SIG-M5 treated with dmso at 0.1 percent for 504 hours (cell line): ENCODE measurements at regions not wholly inside any gene's neighbourhood (a gene's known extent, or its start where the extent isn't known, plus 50 kb on each side); places are given as distances from the start of the nearest gene placed in this dataset.

Experiments used
- DNase-seq: peaks from one replicate; lab custom pipeline; 2025; ENCODE audit not compliant: unreplicated experiment; lab: John Stamatoyannopoulos, UW

DNA sequence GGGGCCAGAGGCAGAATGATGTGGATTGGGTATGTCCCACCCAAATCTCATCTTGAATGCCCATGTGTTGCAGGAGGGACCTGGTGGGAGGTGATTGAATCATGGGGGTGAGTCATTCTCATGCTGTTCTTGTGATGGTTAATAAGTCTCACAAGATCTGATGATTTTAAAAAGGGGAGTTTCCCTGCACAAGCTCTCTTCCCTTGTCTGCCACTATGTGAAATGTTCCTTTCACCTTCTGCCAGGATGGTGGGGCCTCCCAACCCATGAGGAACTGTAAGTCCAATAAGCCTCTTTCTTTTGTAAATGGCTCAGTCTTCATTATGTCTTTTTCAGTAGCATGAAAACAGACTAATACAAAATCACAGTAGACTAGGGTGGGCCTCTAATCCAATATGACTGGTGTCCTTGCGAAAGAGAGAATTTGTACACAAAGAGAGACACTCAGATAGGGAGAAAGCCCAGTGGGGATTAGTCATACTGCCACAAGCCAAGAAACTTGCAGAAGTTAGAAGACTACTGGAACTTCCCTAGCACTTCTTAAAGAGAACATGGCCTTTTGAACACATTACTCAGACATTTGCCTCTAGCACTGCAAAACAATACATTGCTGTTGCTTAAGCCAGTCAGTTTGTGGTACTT is 68.4 kb downstream of the ANXA1 start:
- DNase-seq: peak; percentile 42

DNA sequence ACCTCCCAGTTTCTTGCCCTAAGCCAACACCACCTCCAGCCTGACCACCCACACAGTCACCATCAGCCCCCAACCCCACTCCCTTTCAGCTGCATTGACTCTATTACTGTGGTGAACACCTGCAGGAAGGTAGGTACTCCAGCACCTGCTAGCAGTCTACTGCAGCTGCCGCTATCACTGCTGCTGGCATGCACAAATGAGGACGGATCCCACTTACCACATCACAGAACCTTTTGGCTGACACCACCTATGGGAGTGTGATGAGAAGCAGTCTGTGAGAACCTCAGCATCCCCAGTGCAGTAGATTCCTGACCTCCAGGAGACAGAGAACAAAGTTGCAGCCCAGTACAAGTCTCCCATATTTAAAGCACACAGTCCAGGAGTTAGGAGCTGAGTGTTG is 71.9 kb downstream of the ANXA1 start:
- no peak for DNase-seq

DNA sequence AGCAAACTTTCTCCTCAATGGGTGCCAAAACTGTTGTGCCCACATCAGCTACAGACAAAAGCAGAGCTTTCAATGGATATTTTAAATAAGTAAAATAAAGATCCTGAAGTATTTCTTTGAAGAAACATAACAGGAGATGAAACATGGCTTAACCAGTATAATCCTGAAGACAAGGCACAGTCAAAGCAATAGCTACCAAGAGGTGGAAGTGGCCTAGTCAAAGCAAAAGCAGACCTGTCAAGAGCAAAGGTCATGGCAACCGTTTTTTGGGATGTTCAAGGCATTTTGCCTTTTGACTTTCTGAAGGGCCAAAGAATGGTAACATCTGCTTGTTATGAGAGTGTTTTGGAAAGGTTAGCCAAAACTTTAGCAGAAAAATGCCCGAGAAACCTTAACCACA is 77.9 kb downstream of the ANXA1 start:
- no peak for DNase-seq

DNA sequence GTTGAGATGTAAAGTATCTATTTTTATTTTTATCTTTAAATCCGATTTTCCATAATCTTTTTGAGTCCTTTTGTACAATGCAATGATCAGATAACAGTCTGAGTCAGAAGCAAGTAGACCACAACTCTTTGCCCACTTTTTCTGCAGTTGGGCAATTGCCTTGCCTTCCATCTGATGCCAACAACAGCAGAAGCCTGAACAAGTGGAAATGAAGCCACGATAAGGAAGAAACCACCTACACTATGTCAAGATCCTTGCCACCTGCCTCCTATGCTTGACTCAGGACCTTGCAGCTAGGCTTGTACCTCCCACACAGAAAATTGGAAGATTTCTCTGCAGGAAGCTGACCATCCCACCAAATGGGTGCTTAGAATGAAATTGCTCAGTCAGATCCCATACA is 78.6 kb downstream of the ANXA1 start:
- DNase-seq: no peak

DNA sequence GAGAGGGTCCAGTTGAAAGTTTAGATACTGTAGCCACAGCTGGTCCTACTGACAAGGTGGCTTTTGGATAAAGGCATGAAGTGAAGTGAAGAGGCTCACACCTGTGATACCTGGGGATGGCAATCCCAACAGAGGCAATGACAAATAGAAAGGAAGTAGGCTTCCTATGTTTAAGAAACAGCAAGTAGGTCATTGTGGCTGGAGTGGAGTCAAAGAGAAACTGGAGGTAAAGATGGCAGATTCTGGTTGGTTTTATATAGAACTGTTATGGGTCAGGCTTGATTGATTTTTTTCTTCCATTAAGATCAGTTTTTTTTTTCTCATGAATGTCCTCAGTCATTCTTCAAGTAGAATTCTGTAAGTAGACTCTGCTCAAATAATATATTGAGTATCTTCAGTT is 79.5 kb downstream of the ANXA1 start:
- DNase-seq: no peak

DNA sequence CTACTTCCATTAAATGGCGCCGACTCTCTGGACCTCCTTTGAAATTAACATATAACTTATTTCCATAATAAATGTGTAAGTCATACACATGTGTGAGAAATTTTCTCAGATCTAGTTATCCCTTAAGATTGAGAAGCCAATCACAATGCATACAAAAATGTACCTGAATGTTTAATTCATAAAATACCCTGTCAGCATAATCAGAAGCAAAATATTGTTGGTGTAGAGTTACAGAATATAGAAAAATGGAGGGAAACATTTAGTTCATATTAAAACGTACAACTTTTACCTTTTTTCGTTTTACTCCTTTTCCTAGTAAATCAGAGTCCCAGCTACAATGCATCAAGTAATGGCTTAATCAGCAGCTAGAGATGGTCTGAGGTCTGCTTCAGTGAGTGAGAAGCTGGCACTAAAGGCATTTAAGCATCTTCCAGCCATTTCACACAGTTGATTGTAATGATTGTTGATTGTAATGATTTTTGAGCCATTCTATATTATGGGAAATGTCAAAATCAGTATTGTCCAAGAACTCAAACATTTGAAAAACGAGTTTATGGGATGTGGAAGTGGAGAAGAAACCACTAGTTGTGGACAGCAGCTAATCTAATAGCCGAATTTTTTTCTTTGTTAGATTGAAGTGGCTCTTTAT is 81.8 kb downstream of the ANXA1 start:
- DNase-seq: no peak

DNA sequence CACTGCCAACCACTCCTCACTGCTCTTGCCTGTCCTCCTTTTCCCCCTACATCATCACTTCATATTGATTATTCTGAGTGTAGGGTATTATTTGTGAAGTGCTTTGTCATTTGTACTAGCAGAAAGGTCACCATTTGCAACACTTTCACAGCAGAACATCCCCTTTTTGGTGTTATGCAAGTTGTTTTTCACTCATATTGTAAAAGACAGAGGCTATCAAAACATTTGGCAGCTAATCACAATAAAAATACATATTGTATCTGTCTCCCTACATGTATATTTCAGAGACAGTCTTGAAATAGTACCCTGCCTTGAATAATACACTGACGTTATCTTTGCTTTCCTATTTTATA is 82.3 kb downstream of the ANXA1 start:
- DNase-seq: no peak

DNA sequence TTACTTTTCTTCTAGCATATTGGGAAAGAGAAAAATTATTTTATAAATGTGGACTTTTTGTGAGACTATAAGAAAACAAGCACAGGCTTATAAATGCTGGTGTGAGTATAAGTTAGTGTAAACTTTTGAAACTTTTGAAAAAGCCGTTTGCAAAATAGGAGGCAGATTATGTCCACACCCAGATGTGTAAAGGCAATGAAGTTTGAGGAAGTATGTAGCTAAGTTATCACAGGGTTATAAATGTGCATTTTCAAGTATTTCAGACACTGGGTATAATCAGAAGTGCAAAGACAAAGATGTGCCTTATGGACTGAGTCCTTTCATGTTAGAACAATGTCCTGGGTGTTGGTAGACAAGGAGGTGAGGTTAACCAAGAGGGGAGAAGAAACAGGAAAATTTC is 85.5 kb downstream of the ANXA1 start:
- peak; percentile 57 for DNase-seq

DNA sequence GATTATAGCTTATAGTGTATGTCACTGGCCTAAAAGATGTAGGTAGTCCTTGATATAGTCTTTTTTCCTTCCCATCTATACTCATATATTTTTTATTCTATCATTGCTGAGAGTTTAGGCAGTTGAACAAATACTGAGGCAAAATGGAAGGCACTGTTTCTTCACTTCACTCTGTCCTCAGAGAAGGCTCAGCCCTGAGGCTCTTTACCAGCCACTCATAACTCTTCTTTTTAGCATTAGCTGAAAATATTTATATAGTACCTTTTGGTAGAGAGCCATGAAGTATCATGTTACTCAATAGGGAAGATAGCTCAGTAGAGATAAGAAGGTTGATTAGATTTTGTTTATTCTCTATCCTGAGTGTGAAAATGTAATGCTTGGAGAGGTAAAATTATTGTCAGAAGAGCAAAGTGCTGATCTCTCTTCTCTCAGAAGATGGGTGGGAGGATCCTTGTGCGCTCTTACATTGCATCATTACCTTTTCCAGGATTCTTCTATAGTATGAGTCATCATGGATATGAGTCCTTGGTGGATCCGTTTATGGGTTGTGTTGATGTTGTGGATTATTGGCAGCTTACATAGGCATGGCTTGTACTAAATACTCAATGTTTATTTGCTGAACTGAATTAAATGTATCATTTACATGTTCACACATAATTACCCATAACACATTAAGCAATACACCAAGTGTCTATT is 88.1 kb downstream of the ANXA1 start:
- no peak for DNase-seq

DNA sequence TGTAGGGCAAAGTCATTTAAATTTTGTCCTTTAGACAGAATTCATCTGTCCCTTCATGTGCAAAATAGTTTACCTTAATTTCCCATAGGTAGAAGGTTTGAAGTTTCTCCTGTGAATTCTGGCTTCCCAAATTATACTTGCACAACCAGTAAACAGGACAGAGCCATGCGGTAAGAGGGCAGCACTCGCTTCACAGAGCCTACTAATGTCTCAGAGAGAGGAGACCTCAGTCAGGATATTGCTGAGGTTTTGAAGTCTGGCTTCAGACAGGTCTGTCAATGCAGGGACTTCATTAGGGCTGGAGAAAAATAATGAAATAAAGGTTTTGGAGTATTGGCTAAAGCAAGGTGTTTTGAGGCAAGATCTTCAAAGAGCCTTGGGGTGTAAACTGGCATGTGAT is 91.4 kb downstream of the ANXA1 start:
- no peak for DNase-seq

DNA sequence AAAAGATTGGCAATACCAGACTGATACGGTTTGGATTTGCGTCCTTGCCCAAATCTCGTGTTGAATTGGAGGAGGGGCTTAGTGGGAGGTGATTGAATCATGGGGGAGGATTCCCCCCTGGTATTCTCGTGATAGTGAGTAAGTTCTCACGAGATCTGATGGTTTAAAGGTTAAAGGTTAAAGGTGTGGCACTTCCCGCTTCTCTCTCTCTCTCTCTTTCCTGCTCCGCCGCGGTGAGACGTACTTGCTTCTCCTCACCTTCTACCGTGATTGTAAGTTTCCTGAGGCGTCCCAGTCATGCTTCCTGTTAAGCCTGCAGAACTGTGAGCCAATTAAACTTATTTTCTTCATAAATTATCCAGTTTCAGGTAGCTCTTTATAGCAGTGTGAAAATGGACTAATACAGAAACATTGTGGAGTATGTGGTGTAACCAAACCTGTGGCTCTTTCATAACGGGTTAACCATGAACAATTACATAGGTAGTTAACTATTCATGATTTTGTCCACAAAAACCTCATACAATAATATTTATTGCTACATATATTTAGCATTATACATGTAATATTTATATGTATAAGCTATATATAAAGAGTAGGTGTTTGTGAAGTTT is 107.5 kb downstream of the ANXA1 start:
- DNase-seq: no peak

DNA sequence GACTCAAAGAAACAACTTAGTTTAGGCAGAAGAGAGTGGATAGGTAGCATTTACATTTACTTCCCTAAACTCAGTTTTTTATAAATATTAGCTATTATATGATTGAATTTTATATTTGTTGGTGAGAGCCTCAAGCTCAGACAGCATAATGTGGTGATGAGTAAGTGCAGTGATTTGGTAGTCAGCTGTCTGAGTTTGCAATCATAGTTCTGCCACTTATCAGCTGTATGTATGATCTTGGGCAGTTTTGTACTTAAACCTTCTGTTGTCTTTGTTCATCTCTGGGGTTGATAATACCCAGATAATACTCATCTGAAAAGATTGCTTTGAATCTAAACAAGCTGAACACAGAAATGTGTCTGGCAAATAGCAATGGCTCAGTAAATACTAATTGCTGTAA is 108.8 kb downstream of the ANXA1 start:
- no peak for DNase-seq

DNA sequence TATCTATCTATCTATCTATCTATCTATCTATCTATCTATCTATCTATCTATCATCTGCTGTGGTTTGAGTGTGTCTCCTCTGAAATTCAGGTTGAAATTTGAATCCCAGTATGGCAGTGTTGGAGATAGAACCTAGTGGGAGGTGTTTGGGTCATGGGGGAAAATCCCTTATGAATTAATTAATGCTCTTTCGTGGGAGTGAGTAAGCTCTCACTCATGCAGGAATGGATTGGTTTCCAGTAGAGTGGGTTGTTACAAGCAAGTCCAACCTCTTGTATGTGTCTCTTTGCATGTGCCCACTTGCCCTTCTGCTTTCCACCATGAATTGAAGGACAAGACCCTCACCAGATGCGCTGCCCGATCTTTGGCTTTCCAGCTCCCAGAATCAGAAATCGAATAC is 113.0 kb downstream of the ANXA1 start:
- no peak for DNase-seq

DNA sequence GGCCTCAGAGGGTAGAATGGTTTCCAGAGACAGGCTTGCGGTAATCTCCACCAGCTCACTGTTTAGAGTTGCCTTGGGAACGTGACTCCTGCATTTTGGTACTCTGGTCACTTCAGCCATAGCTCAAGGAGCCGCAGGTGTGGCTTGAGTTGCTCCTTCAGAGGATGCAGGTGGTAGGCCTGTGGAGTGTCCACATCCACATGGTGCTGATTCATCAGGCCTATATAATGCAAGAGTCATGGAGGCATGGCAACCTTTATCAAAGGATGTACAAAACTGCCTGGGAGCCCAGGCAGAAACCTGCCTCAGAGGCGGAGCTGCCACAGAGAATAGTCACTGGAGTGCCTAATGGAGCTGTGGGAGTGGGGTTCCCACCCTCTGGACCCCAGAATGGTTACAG is 114.2 kb downstream of the ANXA1 start:
- no peak for DNase-seq

DNA sequence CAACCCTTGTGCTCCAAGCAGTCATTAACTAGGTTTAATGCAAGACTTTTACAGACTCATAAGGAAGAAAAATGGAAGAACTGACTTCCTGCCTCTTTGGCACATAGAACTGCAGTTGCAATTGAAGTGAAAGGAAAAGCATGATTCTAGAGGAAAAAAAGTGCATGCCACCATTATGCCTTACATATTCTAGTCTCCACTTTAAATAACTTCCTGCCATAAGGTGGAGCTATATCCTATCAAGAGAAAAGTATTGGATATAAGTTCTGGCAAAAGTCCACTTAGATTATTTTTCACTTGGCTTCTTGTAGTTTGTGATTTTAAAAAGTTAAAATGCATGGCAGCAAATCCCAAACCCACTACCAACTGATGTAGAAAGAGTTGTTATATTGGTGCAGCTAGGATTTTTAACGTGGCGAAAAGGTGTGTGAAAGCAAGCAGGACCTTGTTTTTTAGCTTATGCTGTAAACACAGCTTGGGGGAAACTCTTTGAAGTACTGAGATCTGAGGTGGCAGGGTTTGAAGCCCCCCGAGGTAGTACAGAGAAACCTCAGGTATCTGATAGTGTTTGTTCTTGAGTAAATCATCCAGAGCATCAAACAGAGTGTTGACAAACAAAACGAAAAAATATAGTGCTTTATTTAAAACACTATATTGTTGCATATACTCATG is 117.9 kb downstream of the ANXA1 start:
- peak; percentile 11 for DNase-seq

DNA sequence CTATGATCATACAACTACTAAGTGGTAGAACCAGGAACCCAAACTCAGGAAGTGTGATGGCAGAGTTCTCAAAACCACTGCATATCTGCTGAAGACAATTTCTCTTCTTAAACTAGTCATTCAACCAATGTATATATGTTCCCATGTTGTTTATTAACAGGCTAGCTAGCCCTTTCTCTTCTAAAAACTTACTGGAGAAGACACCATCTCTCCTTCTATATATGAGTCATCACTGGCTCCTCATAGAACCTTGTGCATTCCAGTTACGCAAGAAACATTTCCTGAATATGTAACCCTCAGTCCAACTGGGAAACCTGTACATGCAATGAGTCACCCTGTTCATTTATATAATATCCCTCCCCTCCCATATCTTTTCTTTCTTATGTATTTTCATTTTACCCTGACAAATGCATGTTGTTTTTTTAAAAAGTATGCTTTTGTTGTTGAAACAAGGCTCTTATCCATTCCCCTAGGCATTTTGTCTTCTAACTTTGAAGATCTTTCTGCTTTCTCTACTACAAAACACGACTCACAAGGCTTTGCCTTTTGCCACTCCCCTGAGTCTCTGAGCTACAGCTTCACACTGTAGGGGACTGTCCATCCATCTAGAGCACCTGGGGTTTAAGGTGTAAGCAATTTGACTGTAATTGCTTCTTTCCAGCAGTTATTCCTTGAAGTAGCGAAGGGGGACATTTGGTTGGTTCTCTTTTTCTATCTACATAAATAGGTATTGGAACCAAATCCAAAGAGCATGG is 119.5 kb downstream of the ANXA1 start:
- peak; percentile 64 for DNase-seq

DNA sequence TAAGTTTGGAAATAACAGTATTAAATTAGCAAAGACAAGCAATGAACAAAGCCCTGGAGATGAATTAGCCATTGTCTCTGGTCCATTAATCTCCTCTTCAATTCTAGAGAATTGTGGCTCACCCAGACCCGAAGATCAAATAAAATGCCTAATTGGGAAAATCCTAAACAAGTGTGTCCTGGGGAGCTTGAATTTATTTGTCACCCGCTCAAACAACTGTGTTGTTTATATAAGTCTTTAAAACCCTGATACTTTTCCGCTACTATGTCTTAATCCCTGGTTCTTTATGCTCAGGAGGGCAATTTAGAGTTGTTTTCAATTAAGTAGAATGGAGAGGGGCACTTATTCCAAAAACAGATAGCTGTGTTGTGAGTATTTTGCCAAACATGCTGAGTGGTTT is 128.4 kb downstream of the ANXA1 start:
- no peak for DNase-seq

DNA sequence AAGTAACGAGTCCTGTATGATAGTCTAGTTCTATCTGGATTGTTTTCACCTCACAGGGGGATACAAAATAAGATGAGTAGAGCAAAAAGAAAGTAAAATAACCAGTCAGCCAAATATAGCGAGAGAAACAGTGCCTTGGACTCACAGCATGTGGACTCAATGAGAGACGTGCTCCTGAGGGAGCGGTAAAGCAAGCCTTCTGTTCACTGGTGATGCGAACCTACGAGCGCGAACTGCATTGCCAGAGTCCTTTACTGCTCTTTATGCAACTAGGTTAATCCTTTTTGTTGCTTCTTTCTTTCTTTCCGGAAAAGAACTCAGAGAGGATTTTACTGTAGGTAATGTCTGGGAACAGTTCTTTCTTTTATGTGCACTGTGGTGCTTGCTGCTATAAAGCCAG is 132.7 kb downstream of the ANXA1 start:
- DNase-seq: no peak

DNA sequence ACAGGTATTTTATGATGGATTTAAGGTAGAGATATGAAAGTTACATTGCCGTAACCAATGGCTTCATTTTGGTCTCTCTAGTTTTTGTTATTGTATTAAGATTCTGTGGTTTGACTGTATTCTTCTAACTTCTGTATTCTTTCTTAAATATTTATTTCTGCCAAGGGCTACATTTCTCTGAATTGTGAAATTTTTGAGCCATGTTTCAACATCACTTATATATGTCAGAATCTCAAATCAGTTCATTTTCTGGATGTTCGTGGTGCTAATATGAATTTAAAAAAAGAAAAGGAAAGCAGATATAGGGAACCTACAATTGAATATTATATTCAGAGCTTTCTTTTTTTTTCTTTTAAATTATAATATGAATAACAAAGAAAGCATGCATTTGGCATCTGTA is 142.7 kb downstream of the ANXA1 start:
- DNase-seq: no peak

DNA sequence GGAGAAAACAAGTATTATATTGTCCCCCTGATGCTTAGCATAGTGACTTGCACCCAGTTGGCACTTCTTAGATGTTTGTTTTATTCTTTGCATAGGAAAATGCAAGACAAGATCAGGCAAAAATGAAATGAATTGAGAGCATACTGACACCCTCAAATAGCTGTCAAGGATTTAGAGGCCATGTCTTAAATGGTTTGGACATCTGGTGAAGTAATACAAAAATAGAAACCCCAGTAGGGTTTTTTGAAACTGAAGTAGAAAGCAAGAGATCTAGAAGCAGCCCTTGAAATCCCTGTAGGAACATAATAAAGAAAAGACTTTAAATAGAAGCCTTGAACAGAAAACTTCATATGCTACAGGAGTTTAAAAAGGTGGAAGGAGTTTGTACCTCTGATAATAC is 174.3 kb downstream of the ANXA1 start:
- no peak for DNase-seq

DNA sequence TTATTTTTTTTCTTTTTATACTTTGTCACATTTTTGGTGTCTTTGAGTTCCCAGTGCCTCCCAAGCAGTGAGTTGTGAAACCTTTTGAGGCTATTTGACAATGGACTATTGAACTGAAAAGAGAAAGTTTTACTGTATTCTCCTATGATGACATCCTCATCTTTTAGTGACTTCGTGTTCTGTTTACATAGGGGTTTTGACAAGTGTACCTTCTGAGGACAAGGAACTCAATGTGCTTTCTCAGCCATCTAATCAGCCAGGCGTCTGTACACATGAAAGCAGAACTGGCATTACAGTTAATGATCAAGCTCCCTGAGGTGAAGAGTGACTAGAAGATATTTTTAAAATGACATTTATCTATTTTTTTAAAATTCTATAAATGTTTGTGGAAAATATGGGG is 175.5 kb downstream of the ANXA1 start:
- no peak for DNase-seq
